CD4-positive, alpha-beta T cell treated with Interleukin-17A for 1 hour (primary cell): ENCODE measurements at regions not wholly inside any gene's neighbourhood (a gene's known extent, or its start where the extent isn't known, plus 50 kb on each side); places are given as distances from the start of the nearest gene placed in this dataset.

Experiments used
- DNase-seq: peaks from one replicate; pipeline ENCODE4 v3.0.0-alpha.2; 2020

DNA sequence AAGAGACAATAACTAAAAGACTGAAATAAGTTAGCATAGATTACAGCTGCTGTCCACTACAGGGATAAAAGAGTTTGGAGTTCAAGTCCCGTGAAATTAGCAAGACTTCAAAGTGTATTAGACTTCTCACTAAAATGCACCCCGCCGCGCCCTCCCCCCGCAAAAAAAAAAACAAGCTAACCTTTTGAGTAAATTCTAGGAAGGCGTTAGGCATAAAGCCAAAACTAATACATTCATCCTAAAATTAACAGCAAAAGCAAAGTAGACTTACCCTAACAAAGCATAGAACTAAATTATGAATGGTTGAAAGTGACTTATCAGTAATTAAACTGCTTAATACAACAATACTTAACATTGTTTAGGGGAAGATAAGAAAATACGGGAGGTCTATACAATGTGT lies 581.0 kb upstream of the CHORDC1 start:
- DNase-seq, result no peak

DNA sequence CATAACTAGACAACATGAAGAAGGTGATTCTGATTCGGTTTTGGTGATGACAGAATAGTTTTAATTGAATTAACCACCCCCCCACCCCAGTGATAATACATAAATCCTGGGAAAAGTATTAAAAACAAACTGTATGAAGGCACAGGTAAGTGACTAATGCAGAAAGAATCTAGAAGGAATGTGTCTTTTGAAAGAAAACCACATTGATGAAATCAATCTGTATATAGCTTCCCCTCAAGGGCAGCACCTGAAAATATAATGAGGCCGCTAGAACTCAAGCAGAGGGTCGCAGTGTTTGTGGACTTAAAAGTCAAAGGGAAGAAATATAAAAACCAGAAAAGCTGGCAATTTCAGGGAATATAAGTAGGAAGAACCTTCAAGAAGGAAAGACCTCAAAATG lies 580.5 kb upstream of the CHORDC1 start:
- DNase-seq, result no peak

DNA sequence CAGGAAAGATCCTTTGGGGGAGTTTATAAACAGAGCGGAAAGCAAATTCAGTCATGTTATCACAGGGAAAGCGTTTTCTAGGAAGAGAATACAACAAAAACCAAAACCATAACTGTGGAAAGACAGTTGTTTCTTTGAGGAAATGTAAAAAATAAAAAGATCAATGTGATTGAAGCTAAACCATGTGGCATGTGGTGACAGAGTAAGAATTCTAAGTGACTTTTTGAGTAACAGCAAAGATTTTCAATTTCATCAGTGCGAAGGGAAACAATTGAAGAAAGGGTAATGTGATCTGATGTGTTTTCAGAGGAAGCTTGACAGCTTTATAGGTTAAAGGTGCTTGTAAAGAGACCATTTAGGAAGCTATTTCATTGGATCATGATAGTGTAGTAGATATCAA lies 575.9 kb upstream of the CHORDC1 start:
- no peak for DNase-seq

DNA sequence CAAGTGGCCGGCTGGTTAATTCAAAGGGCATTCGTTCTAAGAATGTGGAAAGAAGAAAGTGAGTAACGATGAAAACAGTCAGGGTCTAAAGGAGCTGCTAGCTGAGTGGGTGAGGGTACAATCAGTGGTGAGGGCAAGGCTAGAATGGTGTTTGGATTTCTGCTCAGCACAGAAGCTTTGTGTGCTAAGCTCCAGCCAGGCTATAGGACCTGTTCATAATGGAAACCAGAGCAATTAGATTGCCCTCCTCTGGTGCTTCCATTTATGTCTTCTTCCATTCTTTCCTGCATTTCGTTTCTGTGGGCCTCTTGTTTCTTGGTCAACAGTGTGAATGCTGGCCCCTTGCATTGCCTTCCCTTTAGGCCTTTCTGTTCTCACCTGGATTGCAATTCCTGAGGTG lies 572.9 kb upstream of the CHORDC1 start:
- DNase-seq, result no peak

DNA sequence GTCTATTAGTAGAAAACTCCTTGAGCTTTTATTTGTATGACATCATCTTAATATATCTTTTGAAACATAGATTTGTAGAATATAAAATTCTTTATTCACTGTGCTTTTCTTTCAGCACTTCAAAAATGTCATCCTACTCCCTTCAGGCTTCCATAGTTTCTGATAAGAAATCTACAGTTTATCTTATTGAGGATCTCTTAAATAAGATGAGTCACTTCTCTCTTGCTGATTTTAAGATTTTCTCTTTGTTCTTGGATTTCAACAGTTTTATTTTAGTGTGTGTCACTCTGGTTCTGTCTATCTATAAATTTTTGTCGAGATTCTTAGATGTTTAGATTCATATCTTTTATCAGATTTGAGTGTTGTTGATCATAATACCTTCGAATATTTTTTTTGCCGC lies 566.1 kb upstream of the CHORDC1 start:
- no peak for DNase-seq

DNA sequence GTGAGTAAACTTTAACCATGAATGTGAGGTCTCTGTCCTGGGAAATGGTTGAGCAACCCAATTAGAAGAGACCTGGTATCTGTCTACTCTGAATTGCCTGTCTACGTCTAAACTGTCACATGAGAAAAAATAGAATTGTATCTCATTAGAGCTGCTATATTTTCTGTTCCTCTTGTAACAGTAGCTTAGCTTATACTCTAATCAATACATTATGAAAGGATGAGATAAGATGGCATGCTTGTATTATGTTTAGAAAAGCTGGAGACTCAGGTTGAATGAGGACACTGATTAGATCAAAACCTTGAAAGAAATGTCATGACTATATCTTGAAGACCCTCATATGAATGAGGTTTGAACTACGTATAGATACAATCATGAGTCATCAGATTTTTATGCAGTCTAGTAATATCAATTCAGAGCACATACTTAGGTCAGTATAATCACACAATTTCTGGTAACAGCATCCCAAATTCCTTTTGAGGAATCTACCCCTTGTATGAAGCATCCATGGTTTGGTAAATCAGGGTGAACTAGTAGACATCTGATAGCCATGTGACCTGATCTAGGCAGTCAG lies 561.5 kb upstream of the CHORDC1 start:
- no peak for DNase-seq

DNA sequence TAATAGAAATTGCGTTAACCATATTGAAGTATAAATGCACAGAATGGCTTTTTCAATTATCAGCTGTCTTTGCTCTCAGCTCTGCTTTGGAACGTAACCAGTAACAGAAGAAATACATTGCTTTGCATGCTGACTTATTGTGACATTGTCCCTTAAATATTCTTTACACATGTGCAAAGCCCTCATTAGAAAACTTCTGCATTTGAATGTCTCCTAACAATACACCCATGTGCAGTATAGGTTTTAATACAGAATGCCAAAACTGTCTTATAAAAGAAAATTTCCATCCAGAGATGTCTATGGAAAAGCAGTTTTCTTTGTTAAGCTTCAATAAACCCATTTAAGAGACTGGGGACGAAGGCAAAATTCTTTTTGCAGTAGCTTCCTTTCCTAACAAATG lies 560.3 kb upstream of the CHORDC1 start:
- DNase-seq, result no peak

DNA sequence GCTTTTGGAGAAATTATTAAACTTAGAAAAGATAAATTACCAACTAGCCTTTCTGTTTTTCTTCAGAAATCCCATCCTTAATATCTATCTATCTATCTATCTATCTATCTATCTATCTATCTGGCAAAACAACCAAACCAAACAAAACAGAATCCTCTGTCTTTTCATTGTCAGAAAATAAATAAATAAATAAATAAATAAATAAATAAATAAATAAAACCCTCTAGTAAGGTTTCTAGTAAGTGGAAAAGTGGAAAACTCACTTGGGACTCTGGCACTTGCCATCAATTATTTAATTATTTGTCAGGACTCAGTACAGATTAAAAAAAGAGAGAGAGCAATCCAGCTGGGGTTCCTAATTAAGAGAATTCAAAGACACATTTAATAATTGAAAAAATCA lies 556.2 kb upstream of the CHORDC1 start:
- DNase-seq, result no peak

DNA sequence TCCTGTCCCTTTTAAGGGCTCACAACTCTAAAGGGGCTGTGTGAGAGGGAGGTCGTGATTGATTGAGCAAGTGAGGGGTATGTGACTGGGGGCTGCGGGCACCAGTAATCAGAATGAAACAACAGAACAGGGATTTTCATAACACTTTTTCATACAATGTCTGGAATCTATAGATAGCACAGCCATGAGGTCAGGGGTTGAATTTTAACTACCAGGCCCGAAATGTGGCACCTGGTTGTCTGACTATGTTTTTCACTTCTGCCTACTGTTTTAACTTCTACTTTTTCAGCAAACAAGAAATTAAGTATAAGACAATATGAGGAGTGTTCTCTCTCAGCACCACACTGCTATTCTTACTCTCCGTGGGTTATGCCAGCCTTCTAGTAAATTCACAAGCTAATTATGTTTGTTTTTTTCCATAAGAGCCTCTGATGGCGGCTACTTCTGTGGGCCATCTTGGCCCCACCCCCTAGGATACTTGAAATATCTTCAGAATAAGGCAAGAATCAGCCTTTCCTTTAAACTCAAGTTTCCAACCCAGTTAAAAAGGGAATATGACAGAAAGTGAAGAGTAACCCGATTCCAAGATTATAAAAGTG lies 552.8 kb upstream of the CHORDC1 start:
- no peak for DNase-seq

DNA sequence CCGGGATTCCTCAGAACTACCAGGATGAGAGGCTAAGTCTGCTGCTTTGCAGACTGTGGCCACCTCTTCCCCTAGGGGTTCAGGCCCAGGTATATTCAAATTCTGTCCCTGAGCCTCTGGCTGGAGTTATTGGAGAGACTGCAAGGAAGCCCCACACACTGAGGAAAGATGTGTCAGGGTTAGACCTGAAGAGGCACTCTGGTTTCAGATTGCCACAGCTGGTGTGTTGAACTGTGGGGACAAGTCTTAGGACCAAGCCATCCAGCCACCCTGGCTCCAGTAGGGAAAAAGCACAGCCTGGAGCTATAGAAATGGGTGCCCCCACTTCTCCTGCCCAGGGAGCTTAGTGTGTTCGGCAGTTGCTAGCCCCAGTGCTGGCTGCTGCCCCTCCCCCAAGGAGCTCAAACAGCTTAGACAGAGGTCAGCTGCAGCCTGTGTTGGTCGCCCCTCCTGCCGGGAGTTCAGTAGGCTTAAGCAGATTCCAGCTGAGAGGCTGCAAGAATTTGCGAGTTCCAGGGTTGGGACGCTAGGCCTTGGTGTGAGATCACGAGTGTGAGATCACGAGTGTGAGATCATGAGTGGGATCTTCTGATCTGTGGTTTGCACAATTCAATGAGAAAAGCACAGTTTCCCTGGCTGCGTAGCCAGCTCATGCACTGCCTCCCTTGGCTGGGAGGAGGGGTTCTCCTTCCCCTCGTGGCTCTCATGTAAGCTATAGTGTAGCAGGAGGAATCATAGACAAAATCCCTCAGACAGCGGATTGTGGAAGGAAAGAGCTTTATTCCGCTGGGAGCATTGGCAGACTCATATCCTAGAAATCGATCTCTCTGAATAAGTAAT lies 552.1 kb upstream of the CHORDC1 start:
- no peak for DNase-seq

DNA sequence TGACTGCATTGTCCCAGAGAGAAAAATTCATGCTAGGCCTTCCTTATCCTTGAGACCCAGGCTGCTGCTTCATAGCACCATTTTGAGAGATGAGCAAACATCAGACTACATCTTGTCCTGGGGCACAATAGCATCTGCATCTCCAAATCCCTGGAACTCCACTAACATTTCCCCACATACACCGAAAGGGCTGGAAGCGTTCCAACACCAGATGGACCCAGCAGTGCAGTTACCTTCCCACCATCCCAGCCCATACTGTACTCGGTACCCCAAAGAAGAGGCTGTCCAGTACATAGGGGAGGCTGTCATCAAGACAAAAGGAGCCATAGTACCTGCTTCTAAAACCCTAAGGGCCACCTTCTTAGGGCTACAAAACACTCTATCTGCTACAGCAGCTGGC lies 547.2 kb upstream of the CHORDC1 start:
- no peak for DNase-seq

DNA sequence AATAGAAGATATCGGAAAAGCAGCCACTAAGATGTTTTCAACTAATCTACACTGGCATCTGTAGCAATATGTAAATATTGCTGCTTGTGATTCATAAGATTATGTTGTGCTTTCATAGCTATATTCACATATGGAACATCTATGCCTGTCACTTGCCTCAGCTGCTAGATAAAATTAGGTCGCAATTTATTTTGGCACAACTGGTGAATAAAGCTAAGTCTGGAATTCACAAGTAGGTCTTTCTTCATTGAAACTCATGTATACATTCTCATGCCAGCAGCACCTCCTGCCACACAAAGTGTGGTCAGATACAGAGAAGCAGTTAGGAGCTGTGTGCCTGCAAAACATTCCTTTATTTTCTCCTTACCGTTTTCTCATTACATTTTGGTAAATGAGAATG lies 543.3 kb upstream of the CHORDC1 start:
- no peak for DNase-seq

DNA sequence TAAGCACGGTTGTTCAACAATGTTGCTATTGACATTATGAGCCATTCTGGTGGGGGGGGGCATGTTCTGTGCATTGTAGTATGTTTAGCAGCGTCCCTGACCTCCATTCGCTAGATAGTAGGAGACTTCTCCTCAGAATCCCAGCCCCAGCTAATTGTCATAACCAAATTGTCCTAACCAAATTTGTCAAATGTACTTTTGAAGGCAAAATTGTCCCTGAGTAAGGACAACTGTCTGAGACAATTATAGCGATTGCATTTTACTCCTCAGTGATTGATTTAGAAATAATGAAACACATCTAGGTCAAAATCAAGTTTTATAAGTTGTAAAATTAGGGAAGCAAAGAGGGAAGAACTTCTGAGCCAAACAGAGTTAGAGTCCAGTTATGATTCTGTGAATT lies 541.8 kb upstream of the CHORDC1 start:
- no peak for DNase-seq

DNA sequence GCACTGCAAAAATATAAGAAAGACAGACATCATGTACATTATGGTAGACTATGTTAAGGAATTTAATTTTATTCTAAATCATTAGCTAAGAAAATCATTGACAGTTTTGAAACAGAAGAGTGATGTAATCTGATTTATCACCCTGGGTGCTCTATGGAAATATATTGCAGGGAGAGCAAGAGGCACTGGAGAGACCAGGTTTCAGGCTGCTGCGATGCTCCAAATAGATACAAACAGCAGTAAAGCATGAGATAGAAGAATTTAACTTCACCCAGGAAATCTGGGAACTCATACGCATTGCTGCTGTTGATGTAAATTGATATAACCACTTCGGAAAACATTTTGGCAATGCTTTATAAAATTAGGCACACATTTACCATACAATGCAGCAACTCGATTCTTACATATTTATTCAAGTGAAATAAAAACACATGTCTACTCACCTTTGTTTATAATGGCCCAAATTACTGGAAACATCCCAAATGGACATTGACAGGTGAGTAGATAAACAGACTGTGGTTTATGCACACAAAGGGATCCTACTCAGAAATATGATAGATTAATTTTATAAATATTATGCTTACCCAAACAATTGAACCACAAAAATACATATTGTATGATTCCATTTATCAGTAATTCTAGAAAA lies 535.1 kb upstream of the CHORDC1 start:
- no peak for DNase-seq

DNA sequence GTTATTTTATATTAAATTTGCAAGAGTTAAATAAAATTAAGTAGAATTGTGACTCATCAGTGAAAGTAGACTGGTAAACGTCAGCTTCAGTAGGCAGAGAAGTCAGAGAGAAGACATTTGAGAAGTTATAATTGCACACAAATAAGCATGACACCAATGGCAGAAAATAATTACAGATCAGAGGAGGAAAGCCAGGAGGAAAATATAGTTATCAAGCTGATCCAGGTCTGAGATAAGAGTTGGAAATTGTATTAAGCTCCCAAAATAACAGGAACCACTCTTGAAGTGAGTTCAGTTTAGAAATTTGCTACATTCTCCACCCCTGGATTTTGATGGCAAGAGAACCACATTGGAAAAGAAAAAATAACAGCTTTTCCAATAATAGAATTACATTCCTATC lies 533.8 kb upstream of the CHORDC1 start:
- DNase-seq, result no peak

DNA sequence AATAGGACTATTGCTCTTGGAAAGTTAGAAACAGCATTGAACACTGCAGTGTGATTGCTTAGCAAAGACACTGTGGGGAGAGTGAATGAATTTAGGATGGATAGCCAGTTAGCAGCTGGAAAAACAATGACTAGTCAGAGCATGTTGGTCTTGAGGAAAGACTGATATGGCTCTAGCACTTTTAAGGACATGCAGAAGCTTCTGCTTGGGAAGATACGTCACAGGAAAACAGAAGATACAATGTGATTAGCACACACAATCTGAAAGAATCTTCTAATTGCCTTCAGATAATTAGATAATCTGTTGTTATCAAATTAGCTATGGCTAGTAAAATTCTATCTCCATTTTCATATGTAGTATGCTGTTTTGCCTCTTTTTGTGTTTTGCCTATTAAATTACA lies 530.7 kb upstream of the CHORDC1 start:
- DNase-seq, result no peak

DNA sequence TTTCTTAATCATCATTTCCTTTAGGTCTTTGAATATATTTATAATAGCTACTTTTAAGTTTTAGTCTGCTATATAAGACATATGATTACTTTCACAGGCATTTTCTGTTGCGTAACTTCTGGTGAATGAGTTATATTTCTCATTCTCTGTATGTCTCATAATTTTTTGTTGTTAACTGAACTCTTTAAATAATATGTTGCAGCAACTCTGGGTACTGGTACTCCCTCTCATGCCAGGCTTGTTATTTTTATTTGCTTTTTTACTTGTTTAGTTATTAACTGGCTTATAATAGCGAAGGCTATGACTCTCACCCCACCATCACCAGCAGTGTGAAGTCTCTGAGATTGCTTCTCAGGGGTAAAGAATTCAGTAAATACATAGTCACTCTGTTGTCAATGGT lies 524.2 kb upstream of the CHORDC1 start:
- no peak for DNase-seq

DNA sequence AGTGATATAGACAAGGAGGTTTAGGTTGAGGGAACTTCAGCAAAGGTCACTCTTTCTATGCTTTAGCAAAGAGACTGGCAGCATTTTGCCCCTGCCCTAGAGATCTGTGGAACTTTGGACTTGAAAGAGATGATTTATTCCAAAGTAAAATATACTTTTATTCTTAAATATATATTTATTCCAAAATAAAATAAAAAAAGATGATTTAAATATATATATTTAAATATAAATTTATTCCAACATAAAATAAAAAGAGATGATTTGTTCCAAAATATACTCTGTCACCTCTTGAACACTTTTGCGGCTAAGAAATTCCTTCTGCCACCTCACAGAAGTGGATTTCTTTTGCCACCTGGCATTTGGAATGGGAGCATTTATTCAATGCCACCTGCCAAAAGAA lies 521.3 kb upstream of the CHORDC1 start:
- no peak for DNase-seq

DNA sequence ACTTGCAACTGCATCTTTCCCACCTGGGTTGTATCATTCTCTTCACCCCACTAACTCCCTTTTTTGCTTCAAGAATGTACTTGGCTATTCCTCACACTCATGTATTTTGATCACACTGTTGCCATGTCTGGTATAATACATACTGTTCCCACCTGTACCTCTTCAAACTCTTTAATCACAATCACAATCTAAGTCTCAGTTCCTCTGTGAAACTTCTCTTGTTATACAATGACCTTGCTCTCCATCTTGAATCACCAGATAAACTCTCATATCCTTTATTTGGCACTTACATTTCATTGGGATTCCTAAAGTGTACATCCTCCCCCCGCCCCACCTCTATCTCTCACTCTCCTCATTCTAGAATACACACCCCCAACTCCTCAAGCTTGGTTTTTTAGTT lies 516.0 kb upstream of the CHORDC1 start:
- DNase-seq, result no peak

DNA sequence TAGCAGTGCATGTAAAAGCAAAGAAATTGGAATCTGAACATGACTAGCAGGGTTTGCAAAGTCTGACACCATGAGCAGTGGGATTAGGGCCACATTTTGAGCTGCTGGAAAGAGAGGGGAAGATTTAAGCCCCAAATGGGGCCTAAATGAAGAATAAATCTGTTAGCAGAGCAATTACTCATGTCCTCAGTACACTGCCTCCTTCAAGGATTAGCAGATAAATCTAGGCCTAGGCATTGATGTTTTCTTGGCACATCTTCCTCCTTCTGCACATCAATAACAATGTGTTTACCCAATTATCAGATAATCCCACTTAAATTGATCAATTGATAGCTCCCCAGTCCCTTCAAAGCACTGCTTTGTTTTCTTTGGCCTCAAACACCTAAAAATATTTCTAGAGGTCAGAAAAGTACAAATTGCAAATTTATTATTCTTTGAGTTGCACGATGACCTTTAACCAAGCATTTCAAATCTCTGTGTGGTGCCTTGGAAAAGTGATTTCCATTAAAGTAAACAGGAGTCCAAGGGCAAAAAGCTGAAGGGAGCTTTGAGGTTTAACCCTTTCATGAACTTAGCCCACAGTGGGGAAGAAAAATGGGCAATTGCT lies 514.7 kb upstream of the CHORDC1 start:
- DNase-seq, result no peak

DNA sequence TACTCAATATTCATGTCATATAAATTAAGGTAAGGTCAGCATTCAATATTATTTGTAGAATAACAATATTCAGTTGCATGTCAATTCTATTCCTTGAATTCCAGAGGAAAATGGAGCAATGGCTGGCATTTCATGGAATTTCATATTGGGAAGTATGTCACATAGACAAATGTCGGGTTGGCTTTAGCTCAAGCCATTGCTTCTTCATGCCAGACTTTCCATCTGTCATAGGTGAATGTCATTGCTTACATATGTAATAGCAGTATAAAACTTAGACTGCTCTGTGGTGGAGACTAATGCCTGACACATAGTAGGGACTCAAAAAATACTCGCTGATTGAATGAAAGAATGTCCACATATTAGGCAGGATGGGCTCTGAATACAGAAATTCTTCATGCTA lies 509.6 kb upstream of the CHORDC1 start:
- no peak for DNase-seq

DNA sequence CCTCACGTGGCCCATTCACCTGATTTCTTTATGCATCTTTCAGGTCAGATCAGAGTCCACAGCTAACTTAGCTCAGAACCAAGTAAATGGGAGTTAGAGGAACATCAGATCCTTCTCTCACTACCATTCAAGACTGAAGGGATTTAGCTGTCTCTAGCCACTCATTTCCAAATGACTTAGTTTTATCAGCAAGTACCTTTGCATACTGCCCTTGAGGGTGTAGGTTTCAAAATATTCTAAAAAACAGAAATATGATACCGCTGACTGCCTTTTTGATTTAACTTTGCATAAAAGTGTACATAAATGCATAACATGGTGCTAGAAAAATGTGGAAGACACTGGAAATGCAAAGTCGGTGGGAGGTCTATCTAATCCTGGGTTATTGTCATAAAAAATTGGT lies 500.6 kb upstream of the CHORDC1 start:
- no peak for DNase-seq

DNA sequence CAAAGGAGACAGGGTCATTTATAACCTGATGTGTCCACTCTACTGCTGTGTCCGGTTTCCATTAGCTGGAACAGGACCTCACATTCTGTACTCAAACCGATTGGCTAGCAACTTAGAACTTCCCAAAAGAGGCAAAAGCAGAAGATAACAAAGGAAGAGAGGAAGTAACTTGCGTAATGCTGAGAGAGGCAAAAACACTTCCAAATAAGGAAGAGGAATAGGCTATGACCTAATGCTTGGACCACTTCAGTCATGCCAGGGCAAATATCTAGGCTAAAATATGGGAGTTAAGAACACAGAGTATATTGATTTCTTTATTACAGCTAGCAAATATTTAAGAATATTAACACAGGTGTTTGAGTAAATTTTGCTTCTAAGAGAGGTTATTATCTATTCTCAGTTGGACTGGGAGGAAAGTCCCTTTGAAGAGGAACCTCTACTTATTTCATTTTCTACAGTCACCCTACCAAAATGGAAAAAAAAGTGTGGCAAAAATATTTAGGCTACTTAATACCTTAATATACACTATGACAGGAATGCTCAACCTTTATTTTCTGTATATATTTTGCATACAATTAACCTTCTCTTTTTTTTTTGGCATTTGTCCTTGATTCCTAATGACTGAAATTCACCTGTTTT lies 499.8 kb upstream of the CHORDC1 start:
- DNase-seq, result no peak
